ENCODE measurements at regions not wholly inside any gene's neighbourhood (a gene's known extent, or its start where the extent isn't known, plus 50 kb on each side); places are given as distances from the start of the nearest gene placed in this dataset.
"Not testable (repeated sequence)": the region's sequence is repeated elsewhere in the genome, so short reads cannot be mapped to it uniquely, and the experiment has no call there.

GRCh38 chr19:23597661-23598060, 89.4 kb downstream of the ZNF675 start:
- Mint-ChIP-seq H3K27me3 (ENCODE audit: unreplicated experiment) (no peaks in the 10 kb centered on the region), H3K27ac (ENCODE audit: unreplicated experiment) (no peak overlapping the region), H3K36me3 (ENCODE audit: insufficient read depth, unreplicated experiment) (no peaks in the 10 kb centered on the region), H3K4me1 (ENCODE audit: low read depth, unreplicated experiment) (no peaks in the 10 kb centered on the region), H3K4me3 (ENCODE audit: low read depth, unreplicated experiment) (no peak overlapping the region), H3K9me3 (ENCODE audit: low read depth, unreplicated experiment) (peaks cover 6% of the 10 kb centered on the region)
- no peak for TF ChIP-seq CTCF (IDR thresholded peaks at IDR 0.05; ENCODE audit: unreplicated experiment)
- DNase-seq, result no peak
- intact Hi-C loops (cut with micrococcal nuclease; ENCODE audit: unreplicated experiment), result no loop called here
- BruUV-seq (replicated peaks), result no TSS peak
- CTCF ChIA-PET, result no interaction called here

GRCh38 chr19:23596872-23597271, 90.1 kb downstream of the ZNF675 start:
- TF ChIP-seq CTCF (IDR thresholded peaks at IDR 0.05; ENCODE audit: unreplicated experiment), result no peak
- no TSS peak for BruUV-seq (replicated peaks)
- Mint-ChIP-seq H3K9me3 (ENCODE audit: low read depth, unreplicated experiment) (peaks cover 6% of the 10 kb centered on the region), H3K27ac (ENCODE audit: unreplicated experiment) (no peak overlapping the region), H3K4me3 (ENCODE audit: low read depth, unreplicated experiment) (no peak overlapping the region), H3K36me3 (ENCODE audit: insufficient read depth, unreplicated experiment) (no peaks in the 10 kb centered on the region), H3K27me3 (ENCODE audit: unreplicated experiment) (no peaks in the 10 kb centered on the region), H3K4me1 (ENCODE audit: low read depth, unreplicated experiment) (no peaks in the 10 kb centered on the region)
- intact Hi-C loops (cut with micrococcal nuclease; ENCODE audit: unreplicated experiment), result no loop called here
- CTCF ChIA-PET, result no interaction called here
- DNase-seq, result no peak

GRCh38 chr19:23594311-23594710, 92.7 kb downstream of the ZNF675 start:
- intact Hi-C loops (cut with micrococcal nuclease; ENCODE audit: unreplicated experiment); H3K9me3 Mint-ChIP-seq (ENCODE audit: low read depth, unreplicated experiment): not testable (repeated sequence)

GRCh38 chr19:23587546-23587945, 99.5 kb downstream of the ZNF675 start:
- H3K4me1 Mint-ChIP-seq (ENCODE audit: low read depth, unreplicated experiment), result no peaks in the 10 kb centered on the region
- H3K4me3 Mint-ChIP-seq (ENCODE audit: low read depth, unreplicated experiment), result no peak overlapping the region
- intact Hi-C loops (cut with micrococcal nuclease; ENCODE audit: unreplicated experiment), result no loop called here
- H3K27me3 Mint-ChIP-seq (ENCODE audit: unreplicated experiment), result no peaks in the 10 kb centered on the region
- peaks cover 4% of the 10 kb centered on the region for H3K36me3 Mint-ChIP-seq (ENCODE audit: insufficient read depth, unreplicated experiment)
- no peak overlapping the region for H3K27ac Mint-ChIP-seq (ENCODE audit: unreplicated experiment)
- DNase-seq, result no peak
- BruUV-seq (replicated peaks), result no TSS peak
- peaks cover 10% of the 10 kb centered on the region for H3K9me3 Mint-ChIP-seq (ENCODE audit: low read depth, unreplicated experiment)
- TF ChIP-seq CTCF (IDR thresholded peaks at IDR 0.05; ENCODE audit: unreplicated experiment), result no peak
- CTCF ChIA-PET, result no interaction called here

More at GRCh38 chr19:23594311-23594710, 92.7 kb downstream of the ZNF675 start:
- H3K36me3 Mint-ChIP-seq (ENCODE audit: insufficient read depth, unreplicated experiment); H3K27me3 Mint-ChIP-seq (ENCODE audit: unreplicated experiment); H3K27ac Mint-ChIP-seq (ENCODE audit: unreplicated experiment); CTCF ChIA-PET; BruUV-seq (replicated peaks); DNase-seq; H3K4me3 Mint-ChIP-seq (ENCODE audit: low read depth, unreplicated experiment); H3K4me1 Mint-ChIP-seq (ENCODE audit: low read depth, unreplicated experiment): not testable (repeated sequence)

GRCh38 chr19:23577501-23577900, 109.5 kb downstream of the ZNF675 start:
- no peak for TF ChIP-seq CTCF (IDR thresholded peaks at IDR 0.05; ENCODE audit: unreplicated experiment)
- CTCF ChIA-PET, result no interaction called here
- no peak for DNase-seq
- Mint-ChIP-seq H3K4me1 (ENCODE audit: low read depth, unreplicated experiment) (no peaks in the 10 kb centered on the region), H3K4me3 (ENCODE audit: low read depth, unreplicated experiment) (no peak overlapping the region), H3K36me3 (ENCODE audit: insufficient read depth, unreplicated experiment) (no peaks in the 10 kb centered on the region), H3K27ac (ENCODE audit: unreplicated experiment) (no peak overlapping the region), H3K27me3 (ENCODE audit: unreplicated experiment) (no peaks in the 10 kb centered on the region), H3K9me3 (ENCODE audit: low read depth, unreplicated experiment) (peaks cover 3% of the 10 kb centered on the region)
- intact Hi-C loops (cut with micrococcal nuclease; ENCODE audit: unreplicated experiment), result no loop called here
- BruUV-seq (replicated peaks), result no TSS peak
